ENCODE measurements at regions not wholly inside any gene's neighbourhood (a gene's known extent, or its start where the extent isn't known, plus 50 kb on each side); places are given as distances from the start of the nearest gene placed in this dataset.

- no peak for TF ChIP-seq ZNF318 (IDR thresholded peaks at IDR 0.05; ENCODE audit: borderline replicate concordance in 1 of 2, low read depth in 1 of 2)
- no peak for TF ChIP-seq ZNF384 (IDR thresholded peaks at IDR 0.05; ENCODE audit: low read depth, low read length)
- TF ChIP-seq MXD1 (CRISPR knock-in tag; IDR thresholded peaks at IDR 0.05; ENCODE audit: borderline replicate concordance, poor library complexity, severe bottlenecking): no peak
- TF ChIP-seq PRDM10 (IDR thresholded peaks at IDR 0.05; ENCODE audit: partially characterized antibody): no peak
- no peak for TF ChIP-seq CBFA2T2 (conservative IDR thresholded peaks at IDR 0.05)
- TF ChIP-seq MAX (CRISPR knock-in tag; IDR thresholded peaks at IDR 0.05): no peak
- TF ChIP-seq ZNF436 (CRISPR knock-in tag; IDR thresholded peaks at IDR 0.05): no peak
- TF ChIP-seq KLF16 (IDR thresholded peaks at IDR 0.05): no peak
- TF ChIP-seq PRMT5 (CRISPR knock-in tag; IDR thresholded peaks at IDR 0.05): no peak
- no peak for TF ChIP-seq SMARCB1 (IDR thresholded peaks at IDR 0.05; ENCODE audit: insufficient read length, low read depth)
- no peak for TF ChIP-seq PURB (CRISPR knock-in tag; IDR thresholded peaks at IDR 0.05; ENCODE audit: low read depth)
- no peak for TF ChIP-seq FOXA3 (CRISPR knock-in tag; conservative IDR thresholded peaks at IDR 0.05 in 1 of 2, IDR thresholded peaks at IDR 0.05 in 1 of 2)
- TF ChIP-seq CBX2 (IDR thresholded peaks at IDR 0.05; ENCODE audit: insufficient read depth, low read length, poor library complexity, severe bottlenecking): no peak
- no peak for TF ChIP-seq CC2D1A (IDR thresholded peaks at IDR 0.05)
Observed at GRCh38 chr11:32331792-32332191, 103.5 kb downstream of the WT1 start (continued).

Data from K562 (cell line).